HG02970 (cell line): ENCODE measurements at regions not wholly inside any gene's neighbourhood (a gene's known extent, or its start where the extent isn't known, plus 50 kb on each side); places are given as distances from the start of the nearest gene placed in this dataset.
"Not testable (repeated sequence)": the region's sequence is repeated elsewhere in the genome, so short reads cannot be mapped to it uniquely, and the experiment has no call there.

Source experiments
- ATAC-seq: cut with Tn5 transposase; IDR thresholded peaks from one replicate; pipeline ENCODE4 v1.9.1; 2021; ENCODE audit warnings: mild to moderate bottlenecking, moderate library complexity, moderate number of reproducible peaks; ENCODE audit not compliant: unreplicated experiment, low FRiP score

DNA sequence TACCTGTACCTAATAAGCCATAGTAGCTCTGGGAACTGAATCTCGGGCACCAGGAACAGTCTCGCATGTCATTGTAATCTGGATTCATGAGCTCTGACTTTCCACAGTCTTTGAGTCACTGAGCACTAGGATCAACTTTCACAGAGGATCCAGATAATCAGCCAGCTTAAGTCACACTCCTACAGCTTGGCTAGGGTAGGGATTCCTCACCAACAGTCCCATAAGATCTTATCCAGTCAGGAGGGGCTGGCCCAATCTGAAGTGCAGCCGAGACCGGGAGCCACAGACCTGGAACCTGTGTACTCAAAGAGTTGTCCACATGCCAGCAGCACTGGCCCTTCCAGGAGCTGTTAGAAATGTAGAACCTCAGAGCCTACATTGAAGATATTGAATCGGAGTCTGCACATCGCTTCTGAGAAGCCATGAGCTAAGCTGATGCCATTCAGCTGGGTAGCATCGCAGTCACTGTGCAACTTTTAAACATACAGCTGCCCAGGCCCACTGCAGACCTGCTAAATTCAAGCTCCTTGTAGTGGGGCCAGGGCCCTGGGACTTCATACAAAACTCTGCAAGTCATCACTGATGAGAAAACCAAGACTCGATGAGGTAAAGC, 538.8 kb upstream of the B3GAT1 start:
- ATAC-seq, result no peak

DNA sequence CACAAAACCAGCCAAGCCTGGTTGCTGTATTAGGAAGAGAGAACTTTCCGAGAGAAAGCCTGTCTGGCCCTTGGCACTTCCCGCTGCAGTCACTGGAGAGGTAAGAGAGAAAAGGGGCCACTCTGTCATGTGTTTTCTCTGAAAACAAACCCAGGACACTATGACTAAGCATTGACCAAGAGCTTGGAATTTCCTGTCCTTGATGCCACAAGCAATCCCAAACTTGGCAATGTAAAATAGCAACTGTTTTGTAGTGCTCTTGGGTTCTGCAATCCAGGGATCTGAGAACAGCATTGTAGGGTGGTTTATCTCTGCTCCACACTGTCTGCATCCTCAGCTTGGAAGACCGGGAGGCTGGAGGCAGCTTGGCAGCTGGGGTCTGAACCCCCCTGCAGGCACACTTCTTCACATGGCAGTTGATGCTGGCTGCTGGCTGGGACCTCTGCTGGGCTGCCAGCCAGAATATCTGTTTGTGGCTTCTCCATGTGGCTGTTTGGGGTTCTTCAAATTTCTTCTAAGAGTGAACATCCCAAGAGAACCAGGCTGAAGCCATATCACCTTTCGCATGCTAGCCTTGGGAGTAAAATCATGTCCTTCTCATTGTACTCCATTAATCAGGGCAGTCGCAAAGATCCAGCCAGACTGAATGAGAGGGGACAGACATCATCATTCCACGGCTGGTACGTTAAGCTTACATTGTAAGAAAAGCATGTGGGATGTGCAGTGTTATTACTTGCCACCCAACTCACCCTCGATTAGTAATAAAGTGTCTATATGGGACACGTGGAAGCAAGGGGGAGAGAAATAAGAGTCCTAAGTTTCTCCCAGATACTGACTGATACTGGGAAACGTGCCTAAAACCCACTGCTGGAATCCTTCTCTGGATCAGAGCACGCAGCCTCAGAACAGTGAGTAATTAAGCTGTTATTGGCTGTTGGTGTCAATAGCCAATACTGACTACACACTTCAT, 537.4 kb upstream of the B3GAT1 start:
- ATAC-seq, result no peak

DNA sequence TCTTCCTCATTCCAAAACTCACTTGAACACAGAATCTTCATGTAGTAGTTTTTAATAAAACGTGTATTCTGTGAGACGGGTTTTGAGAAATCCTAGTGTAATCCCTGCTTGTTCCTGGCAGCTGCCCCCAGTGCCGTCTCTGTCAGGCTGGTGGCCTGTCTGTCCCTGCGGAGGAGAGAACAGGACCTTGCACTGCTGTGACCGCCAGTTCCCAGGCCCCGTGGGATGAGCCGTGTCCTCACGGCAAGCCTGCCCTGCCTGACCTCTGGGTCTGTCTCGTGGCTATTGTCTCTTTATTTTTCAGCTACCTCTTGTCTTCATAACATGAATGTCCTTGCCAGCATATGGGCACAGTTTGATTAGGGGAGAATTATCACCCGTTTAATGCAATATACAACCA, 535.5 kb upstream of the B3GAT1 start:
- no peak for ATAC-seq

GRCh38 chr11:134945993-134946392, 534.0 kb upstream of the B3GAT1 start:
- ATAC-seq, result no peak

DNA sequence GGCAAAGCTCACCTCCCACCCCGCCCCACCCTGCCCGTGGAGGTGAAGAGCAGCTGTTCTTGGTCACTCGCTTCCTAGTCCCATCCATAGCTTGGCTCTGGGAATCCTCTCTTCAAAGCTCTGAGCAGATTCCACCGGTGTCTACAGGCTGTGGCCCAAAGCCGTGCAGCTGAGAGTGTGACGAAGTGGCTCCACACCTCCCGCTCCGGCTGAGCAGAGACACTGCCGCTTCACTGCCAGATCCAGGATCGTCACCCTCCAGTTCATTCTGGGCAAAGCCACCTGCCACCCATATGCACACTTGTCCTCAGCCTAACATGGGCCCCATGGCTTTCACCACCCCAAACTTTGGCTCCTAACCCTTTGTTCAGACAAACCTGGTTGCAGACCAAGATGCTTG, 532.9 kb upstream of the B3GAT1 start:
- ATAC-seq, result no peak

DNA sequence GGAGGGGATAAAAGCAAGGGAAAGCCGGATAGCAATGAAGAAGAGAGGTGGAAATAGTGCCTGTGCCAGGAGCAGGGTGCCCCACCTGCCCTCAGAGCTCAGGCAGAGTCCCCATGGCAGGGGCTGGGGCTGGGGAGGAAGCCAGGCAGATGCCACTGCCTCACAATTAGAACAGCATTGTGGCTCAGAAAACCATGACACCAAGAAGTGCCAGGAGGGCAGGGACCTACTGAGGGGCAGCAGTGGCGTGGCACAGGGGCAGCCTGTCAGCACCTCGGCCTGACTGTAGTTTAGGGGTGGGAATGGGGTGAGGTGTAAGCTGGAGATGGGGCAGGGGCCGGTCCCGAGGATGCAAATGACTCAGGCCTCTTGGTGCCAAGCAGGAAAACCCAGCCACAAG, 532.1 kb upstream of the B3GAT1 start:
- no peak for ATAC-seq

DNA sequence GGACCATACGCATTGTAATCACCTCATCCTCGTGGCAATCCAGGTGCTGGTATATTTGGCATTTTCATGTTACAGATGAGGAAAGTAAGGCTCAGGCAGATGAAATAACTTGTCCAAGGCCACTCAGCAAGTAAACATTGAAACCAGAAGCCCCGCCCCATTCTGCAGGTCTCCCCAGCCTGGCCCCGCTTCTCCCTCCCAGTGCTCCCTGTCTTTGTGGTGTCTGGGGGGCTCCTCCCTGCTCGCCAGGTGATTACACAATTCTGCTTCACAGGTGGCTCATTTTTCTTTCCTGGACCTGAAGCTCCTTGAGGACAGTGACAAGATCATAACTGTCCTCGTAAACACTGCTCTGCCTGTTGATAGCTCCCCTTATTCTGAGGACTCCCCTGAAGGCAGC, 531.5 kb upstream of the B3GAT1 start:
- ATAC-seq, result no peak

GRCh38 chr11:134942681-134943080, 530.6 kb upstream of the B3GAT1 start:
- no peak for ATAC-seq

GRCh38 chr11:134941936-134942600, 530.0 kb upstream of the B3GAT1 start:
- not testable (repeated sequence) for ATAC-seq

DNA sequence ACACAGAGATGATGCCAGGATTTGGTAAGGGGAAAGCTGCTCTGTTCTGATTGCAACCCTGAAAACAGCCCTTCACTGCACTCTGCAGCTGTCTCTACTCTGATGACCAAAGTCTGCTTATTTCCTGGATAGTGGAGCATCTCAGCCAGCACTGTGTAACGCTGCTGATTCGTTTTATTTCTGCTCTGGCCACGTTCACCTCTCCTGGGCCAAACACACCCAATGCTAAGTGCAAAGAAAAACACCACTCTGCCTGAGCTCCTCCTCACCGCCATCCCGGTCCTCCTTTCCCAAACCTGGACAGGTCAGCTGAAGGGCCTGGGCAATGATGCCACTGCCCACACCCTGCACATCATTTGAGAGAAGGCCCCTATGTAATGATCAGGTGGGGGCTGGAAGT, 529.3 kb upstream of the B3GAT1 start:
- ATAC-seq, result no peak

DNA sequence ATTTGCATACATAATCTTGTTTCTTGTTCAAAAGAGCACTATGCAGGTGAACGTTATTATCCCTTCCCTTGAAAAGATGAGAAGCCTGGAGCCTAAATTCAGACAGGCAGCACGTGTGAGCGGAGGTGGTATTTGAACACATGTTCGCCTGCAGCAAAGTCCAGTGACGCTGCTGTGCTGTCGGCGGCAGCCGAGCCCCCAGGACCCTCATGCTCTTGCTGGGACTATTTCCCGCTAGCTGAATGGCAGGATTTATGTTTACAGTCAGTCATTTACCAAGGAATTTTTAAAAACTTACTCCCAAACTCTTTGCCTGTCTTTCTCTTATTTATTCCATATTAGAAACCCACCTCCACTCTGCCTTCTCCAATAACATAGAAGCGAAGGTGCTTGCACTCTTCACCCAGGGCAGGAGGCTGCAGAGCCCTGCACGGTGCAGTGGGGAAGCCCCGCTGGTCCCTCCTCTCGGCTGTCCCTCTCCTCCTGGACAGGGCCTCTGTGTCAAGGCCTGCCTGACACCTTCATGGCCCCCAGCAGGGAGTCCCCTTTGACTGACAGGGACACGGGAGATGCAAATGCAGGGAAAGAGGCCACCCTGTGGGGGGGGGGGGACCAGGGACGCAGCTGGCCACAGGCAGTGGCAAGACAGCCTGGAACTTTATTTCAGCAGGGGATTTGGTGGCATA, 528.5 kb upstream of the B3GAT1 start:
- ATAC-seq, result no peak

DNA sequence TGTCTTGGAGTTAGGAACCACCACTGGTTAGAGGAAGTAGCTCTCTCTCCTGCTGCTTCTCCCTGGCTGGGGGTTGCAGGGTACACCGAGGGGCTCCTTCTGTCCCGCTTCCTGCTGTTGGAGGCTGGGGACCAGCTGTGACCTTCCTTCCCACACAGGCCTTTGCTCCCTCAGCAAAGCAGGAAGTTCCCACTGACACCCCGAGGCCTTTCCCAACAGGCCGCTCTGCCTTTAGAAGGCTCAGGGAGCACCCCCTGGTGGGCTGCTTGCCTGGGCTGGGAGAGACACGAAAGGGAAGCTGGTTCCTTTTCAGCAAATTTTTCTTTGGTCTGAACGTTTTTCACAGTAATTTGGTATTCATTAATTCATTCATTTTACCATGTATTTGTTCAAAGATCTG, 527.9 kb upstream of the B3GAT1 start:
- no peak for ATAC-seq

- no peak for ATAC-seq
These were observed 527.0 kb upstream of the B3GAT1 start for GRCh38 chr11:134939031-134939430.

DNA sequence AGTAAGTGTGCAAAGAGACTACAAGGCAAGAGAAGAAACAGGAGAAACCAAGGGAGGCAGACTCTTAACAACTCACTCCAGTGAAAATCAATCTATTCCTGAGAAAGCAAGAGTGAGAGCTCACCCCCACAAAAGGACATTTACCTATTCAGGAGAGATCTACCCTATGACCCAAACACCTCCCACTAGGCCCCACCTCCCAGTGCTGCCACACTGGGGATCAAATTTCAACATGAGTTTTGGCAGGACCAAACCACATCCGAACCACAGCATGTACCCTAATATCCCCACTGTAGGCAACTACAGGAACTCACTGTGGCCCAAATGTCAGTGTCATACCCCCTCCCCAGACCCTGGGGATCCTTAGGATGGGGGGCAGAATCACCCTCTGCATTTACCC, 526.2 kb upstream of the B3GAT1 start:
- no peak for ATAC-seq

DNA sequence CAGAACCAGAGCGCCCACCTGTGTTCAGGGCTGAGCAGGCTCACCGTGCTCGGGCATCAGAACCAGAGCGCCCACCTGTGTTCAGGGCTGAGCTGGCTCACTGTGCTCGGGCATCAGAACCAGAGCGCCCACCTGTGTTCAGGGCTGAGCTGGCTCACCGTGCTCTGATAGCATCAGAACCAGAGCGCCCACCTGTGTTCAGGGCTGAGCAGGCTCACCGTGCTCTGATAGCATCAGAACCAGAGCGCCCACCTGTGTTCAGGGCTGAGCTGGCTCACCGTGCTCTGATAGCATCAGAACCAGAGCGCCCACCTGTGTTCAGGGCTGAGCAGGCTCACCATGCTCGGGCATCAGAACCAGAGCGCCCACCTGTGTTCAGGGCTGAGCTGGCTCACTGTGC, 525.2 kb upstream of the B3GAT1 start:
- not testable (repeated sequence) for ATAC-seq

- no peak for ATAC-seq
These were observed 520.7 kb upstream of the B3GAT1 start for GRCh38 chr11:134932761-134933160.

DNA sequence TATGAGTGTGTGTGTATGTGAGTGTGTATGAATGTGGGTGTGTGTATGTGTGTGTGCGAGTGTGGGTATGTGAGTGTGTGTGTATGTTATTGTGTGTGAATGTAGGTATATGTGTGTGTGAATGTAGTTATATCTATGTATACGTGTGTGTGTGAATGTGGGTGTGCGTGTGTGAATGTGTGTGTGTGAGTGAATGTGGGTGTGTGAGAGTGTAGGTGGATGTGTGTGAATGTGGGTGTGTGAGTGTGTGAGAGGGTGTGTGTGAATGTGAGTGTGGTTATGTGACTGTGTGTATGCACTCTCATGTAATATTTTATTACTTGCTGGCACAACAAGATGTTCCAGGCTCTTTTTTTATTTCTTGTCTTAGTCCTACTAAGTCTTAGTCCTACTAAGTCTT, 513.4 kb upstream of the B3GAT1 start:
- ATAC-seq, result no peak

GRCh38 chr11:134923441-134923840, 511.4 kb upstream of the B3GAT1 start:
- ATAC-seq, result no peak

GRCh38 chr11:134921938-134922337, 509.9 kb upstream of the B3GAT1 start:
- ATAC-seq, result no peak

GRCh38 chr11:134920851-134921608, 509.0 kb upstream of the B3GAT1 start:
- ATAC-seq, result no peak
